NCI-H1417 treated with DMSO at 0.1 percent for 48 hours (cell line): ENCODE measurements at regions not wholly inside any gene's neighbourhood (a gene's known extent, or its start where the extent isn't known, plus 50 kb on each side); places are given as distances from the start of the nearest gene placed in this dataset.

Experiments used
- DNase-seq: peaks from one replicate; lab custom pipeline; 2025; lab: John Stamatoyannopoulos, UW

DNA sequence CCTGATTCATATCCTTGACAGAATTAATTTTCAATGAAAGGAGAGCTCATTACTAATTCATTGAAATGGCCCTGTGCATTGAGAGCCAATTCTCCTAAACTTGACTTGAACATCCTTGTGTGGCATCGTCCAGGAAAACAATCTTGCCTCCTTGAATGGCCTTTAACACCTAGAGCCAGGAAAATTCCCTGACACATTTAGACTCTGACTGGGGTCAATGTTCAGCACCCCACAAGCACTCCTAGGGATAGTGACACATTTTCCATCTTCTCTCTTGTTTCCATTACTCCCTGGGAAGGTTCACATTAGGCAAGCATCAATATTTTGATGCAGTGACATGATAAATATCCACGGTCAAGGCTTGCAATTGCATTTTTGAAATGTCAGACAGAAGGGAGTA, 218.9 kb downstream of the LACC1 start:
- no peak for DNase-seq

- DNase-seq = no peak
Observed at GRCh38 chr13:44101347-44102083, 221.8 kb downstream of the LACC1 start.

DNA sequence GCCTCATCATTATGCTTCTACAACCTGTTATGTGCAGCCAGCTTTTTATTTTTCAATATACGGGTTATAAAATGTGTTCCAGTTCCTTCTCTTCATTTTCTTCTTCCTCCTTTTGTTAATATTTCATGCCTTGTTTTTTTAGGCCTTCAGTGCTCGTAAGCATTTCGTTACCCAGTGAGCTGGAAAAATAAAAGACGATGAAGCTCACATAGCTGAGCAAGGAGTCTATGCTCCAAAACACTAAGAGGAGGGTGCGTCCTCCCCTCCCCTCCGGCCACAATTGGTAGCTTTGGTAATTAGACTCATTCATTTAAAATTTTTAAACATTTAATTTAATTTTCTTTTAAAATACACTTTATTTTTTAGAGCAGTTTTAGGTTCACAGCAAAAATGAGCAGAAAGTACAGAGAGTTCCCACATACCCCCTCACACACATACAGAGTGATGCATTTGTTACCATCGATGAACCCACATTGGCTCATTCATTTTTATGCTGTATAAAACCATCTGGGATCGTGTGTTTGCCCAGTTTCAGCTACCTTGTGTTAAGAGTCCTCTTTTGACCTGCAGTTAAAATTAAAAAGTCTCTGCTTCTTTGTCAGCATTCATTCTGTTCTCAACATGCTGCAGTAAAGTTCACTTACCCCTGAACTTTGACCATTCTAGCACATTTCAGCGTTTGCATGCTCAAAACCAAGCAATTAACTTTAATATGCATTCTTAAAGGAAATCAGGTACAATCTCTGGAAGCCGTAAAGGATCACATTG, 223.9 kb downstream of the LACC1 start:
- DNase-seq = no peak

GRCh38 chr13:44104197-44104490, 224.4 kb downstream of the LACC1 start:
- DNase-seq = no peak

- DNase-seq = no peak
Observed at GRCh38 chr13:44104969-44105368, 225.3 kb downstream of the LACC1 start.

- DNase-seq = no peak
Observed at GRCh38 chr13:44106266-44107152, 226.8 kb downstream of the LACC1 start.

DNA sequence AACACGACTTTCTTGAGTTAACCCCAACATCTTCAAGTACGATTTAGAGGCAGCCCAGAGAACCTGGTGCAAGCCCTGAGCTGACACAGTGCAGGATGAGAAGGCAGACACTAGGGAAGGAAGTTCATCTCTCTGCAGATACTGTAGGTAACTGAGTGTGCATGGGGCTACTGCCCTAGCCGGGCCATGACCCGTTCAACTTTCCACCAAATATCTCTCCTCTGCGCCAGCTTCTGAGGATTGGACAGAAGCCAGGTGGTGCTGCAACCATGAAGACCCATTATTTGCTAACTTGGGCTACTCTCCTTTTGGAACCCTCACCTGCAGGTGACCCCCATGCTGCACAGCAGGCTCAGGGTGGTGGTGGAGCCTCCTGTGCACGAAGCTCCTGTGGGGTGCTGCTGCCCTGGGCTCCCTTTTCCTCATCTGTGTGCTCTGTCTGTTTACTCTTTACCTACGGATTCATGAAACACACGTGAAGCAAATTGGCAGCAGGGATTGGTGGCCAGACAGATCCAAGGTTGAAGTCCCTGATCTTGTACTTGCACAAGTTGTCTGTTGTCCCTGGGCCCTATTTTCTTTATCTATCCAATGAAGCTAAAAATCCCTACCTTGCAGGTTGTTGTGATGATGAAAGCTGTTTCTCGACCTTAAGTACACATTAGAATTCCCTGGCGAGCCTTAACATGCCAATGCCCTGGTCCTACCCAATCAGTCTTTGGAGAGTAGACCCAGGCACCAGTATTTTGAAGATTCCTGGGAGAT, 227.8 kb downstream of the LACC1 start:
- DNase-seq = no peak

GRCh38 chr13:44108331-44108858, 228.7 kb downstream of the LACC1 start:
- no peak for DNase-seq

GRCh38 chr13:44110091-44110621, 230.5 kb downstream of the LACC1 start:
- no peak for DNase-seq

DNA sequence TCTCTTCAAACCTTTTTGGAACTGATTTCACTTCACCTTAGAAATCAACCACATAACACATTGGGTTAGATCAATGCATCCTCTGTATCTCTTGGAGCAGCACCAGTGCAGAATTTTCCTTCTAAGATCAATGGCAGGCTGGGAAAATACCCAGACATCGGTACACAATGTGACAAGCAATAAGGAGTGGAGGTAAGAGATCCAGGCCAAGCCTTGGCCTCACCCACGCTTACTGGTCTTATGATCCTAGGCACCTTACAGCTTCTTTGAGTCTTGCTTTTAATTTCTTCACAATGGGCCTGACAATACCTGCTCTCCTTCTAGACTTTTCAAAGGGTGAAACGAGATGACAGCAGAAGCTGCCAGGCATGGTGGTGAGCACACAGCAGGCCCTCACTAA, 232.0 kb downstream of the LACC1 start:
- no peak for DNase-seq

- DNase-seq = no peak
Observed at GRCh38 chr13:44112700-44113329, 233.1 kb downstream of the LACC1 start.

GRCh38 chr13:44116562-44117332, 237.0 kb downstream of the LACC1 start:
- DNase-seq = no peak

DNA sequence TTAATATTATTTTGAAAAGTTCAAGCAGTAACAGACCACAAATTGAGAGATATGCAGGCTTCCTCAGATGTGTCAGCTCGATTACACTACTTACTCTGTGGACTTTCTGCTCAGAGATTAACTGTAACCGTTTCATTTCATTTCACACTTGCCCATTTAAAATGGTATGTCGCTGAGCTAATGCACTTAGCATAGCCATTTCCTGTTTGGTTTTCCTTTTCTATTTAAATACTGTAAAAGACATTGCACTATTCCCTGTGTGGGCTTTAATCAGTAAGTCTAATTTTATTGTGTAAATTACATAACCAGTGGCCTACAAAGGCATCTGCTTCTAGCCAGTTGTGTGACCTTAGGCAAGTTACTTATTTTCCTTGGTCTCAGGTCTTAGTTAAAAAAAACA, 237.6 kb downstream of the LACC1 start:
- DNase-seq = no peak

- DNase-seq = no peak
Observed at GRCh38 chr13:44117816-44118215, 238.1 kb downstream of the LACC1 start.

- no peak for DNase-seq
Observed at GRCh38 chr13:44118881-44119280, 239.2 kb downstream of the LACC1 start.

- DNase-seq = no peak
Observed at GRCh38 chr13:44120043-44120442, 240.3 kb downstream of the LACC1 start.

GRCh38 chr13:44120849-44121755, 241.4 kb downstream of the LACC1 start:
- no peak for DNase-seq

DNA sequence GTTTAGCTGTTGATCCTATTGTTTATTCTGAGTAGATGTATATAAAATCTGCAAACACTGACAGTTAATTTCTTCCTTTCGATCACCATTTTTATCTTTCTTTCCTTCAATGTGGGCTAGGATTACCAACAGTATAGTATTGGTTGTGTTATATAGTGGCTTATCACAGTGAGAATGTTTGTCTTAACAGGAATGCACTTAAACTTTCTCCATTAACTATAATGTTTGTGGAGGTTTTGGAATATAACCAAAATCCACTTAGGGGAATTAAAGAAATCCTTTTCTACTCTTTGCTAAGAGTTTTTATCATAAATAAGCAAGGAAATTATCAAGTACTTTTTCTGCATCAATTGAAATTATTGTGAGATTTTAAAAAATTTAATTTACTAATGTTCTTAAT, 244.6 kb downstream of the LACC1 start:
- no peak for DNase-seq

GRCh38 chr13:44125943-44126469, 246.3 kb downstream of the LACC1 start:
- DNase-seq = no peak
